ENCODE measurements at regions not wholly inside any gene's neighbourhood (a gene's known extent, or its start where the extent isn't known, plus 50 kb on each side); places are given as distances from the start of the nearest gene placed in this dataset.

DNA sequence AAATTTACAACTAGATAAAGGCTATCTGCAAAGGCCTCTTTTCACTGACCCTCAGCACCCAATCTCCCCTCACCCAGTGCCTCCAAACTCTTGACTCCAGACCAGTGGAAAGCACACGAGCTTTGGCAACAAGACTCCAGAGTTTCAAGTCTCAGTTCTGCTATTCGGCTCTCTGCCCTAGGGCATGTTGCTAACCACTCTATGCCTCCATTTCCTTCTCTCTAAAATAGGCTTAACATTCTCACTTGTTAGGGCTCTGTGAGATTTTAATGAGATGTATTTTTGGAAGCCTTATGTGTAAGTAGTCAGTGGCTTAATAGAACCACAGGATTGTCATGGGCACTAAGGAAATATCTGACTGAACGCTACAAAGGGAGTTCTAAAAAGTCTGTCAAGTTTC, 116.5 kb upstream of the IQCM start:
- Histone ChIP-seq H3K9me3 (replicated peaks; ENCODE audit: control insufficient read depth, insufficient read depth, low read depth, low read length) (no peaks in the 10 kb centered on the region), H3K79me2 (ENCODE audit: control insufficient read depth, insufficient read depth, low read length) (no peaks in the 10 kb centered on the region), H3K27ac (ENCODE audit: extremely low read depth, low read depth, low read length) (no peak overlapping the region), H3K4me1 (replicated peaks in 1 of 2; ENCODE audit: control insufficient read depth in 2 of 2, insufficient read depth in 2 of 2, low read length in 2 of 2) (no peaks in the 10 kb centered on the region), H3K36me3 (ENCODE audit: control insufficient read depth, insufficient read depth, low read length) (no peaks in the 10 kb centered on the region), H4K20me1 (replicated peaks; ENCODE audit: control insufficient read depth, insufficient read depth, low read length) (no peaks in the 10 kb centered on the region), H3K9ac (ENCODE audit: insufficient read depth in 1 of 2, low read depth in 2 of 2, low read length in 2 of 2) (no peak overlapping the region), H3K4me2 (ENCODE audit: insufficient read depth, low read length) (no peak overlapping the region), H3K9me1 (ENCODE audit: control insufficient read depth, insufficient read depth, low read length) (no peaks in the 10 kb centered on the region), H3K27me3 (ENCODE audit: control insufficient read depth in 2 of 2, insufficient read depth in 2 of 2, low read length in 2 of 2) (no peaks in the 10 kb centered on the region), H2AFZ (ENCODE audit: low read depth, low read length) (no peak overlapping the region), H3K4me3 (no peak overlapping the region)
- in situ Hi-C loops (cut with MboI), result no loop called here
- 0% methylated on average over 3 of the region's 3 CpGs for WGBS (ENCODE audit: insufficient coverage, low coverage, missing lambda C conversion rate)
- TF ChIP-seq RBM15 (IDR thresholded peaks at IDR 0.05; ENCODE audit: insufficient read depth, low read length) (no peak), ZNF436 (CRISPR knock-in tag; IDR thresholded peaks at IDR 0.05) (no peak), IRF2 (CRISPR knock-in tag; IDR thresholded peaks at IDR 0.05) (no peak), NCOA1 (IDR thresholded peaks at IDR 0.05; ENCODE audit: low read depth) (no peak), THRAP3 (IDR thresholded peaks at IDR 0.05; ENCODE audit: borderline replicate concordance) (no peak), SRSF3 (IDR thresholded peaks at IDR 0.05; ENCODE audit: insufficient read depth, low read length) (no peak), BACH1 (tag; IDR thresholded peaks at IDR 0.05) (no peak)
- TF ChIP-seq, protein P1, sequence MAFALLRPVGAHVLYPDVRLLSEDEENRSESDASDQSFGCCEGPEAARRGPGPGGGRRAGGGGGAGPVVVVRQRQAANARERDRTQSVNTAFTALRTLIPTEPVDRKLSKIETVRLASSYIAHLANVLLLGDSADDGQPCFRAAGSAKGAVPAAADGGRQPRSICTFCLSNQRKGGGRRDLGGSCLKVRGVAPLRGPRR (CRISPR knock-in tag; IDR thresholded peaks at IDR 0.05), result no peak
- TF ChIP-seq, protein P2, sequence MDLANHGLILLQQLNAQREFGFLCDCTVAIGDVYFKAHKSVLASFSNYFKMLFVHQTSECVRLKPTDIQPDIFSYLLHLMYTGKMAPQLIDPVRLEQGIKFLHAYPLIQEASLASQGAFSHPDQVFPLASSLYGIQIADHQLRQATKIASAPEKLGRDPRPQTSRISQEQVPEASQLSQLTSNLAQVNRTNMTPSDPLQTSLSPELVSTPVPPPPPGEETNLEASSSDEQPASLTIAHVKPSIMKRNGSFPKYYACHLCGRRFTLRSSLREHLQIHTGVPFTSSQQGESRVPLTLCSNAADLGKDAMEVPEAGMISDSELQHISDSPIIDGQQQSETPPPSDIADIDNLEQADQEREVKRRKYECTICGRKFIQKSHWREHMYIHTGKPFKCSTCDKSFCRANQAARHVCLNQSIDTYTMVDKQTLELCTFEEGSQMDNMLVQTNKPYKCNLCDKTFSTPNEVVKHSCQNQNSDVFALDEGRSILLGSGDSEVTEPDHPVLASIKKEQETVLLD (IDR thresholded peaks at IDR 0.05), result no peak
- TF ChIP-seq, protein P3, sequence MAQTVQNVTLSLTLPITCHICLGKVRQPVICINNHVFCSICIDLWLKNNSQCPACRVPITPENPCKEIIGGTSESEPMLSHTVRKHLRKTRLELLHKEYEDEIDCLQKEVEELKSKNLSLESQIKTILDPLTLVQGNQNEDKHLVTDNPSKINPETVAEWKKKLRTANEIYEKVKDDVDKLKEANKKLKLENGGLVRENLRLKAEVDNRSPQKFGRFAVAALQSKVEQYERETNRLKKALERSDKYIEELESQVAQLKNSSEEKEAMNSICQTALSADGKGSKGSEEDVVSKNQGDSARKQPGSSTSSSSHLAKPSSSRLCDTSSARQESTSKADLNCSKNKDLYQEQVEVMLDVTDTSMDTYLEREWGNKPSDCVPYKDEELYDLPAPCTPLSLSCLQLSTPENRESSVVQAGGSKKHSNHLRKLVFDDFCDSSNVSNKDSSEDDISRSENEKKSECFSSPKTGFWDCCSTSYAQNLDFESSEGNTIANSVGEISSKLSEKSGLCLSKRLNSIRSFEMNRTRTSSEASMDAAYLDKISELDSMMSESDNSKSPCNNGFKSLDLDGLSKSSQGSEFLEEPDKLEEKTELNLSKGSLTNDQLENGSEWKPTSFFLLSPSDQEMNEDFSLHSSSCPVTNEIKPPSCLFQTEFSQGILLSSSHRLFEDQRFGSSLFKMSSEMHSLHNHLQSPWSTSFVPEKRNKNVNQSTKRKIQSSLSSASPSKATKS (CRISPR knock-in tag; IDR thresholded peaks at IDR 0.05), result no peak
- TF ChIP-seq, protein P4, sequence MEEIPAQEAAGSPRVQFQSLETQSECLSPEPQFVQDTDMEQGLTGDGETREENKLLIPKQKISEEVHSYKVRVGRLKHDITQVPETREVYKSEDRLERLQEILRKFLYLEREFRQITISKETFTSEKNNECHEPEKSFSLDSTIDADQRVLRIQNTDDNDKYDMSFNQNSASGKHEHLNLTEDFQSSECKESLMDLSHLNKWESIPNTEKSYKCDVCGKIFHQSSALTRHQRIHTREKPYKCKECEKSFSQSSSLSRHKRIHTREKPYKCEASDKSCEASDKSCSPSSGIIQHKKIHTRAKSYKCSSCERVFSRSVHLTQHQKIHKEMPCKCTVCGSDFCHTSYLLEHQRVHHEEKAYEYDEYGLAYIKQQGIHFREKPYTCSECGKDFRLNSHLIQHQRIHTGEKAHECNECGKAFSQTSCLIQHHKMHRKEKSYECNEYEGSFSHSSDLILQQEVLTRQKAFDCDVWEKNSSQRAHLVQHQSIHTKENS (CRISPR knock-in tag; IDR thresholded peaks at IDR 0.05), result no peak
- TF ChIP-seq, protein P5, sequence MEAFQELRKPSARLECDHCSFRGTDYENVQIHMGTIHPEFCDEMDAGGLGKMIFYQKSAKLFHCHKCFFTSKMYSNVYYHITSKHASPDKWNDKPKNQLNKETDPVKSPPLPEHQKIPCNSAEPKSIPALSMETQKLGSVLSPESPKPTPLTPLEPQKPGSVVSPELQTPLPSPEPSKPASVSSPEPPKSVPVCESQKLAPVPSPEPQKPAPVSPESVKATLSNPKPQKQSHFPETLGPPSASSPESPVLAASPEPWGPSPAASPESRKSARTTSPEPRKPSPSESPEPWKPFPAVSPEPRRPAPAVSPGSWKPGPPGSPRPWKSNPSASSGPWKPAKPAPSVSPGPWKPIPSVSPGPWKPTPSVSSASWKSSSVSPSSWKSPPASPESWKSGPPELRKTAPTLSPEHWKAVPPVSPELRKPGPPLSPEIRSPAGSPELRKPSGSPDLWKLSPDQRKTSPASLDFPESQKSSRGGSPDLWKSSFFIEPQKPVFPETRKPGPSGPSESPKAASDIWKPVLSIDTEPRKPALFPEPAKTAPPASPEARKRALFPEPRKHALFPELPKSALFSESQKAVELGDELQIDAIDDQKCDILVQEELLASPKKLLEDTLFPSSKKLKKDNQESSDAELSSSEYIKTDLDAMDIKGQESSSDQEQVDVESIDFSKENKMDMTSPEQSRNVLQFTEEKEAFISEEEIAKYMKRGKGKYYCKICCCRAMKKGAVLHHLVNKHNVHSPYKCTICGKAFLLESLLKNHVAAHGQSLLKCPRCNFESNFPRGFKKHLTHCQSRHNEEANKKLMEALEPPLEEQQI (IDR thresholded peaks at IDR 0.05), result no peak
- TF ChIP-seq, protein P6, sequence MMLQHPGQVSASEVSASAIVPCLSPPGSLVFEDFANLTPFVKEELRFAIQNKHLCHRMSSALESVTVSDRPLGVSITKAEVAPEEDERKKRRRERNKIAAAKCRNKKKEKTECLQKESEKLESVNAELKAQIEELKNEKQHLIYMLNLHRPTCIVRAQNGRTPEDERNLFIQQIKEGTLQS (IDR thresholded peaks at IDR 0.05), result no peak
- TF ChIP-seq, protein P6 (CRISPR knock-in tag; conservative IDR thresholded peaks at IDR 0.05), result no peak
- ChIA-PET CTCF (ENCODE audit: low intra/inter-chr PET ratio) (no interaction called here), POLR2A (no interaction called here)
- BruUV-seq (replicated peaks), result no TSS peak
- intact Hi-C loops (cut with micrococcal nuclease), result no loop called here
- no peak for DNase-seq (ENCODE audit: extremely low read depth in 1 of 4, low spot score in 3 of 4)
- no peak for ATAC-seq
- FAIRE-seq, result no peak

Data from K562 (cell line).